Osteocyte (in vitro differentiated cells): ENCODE measurements at regions not wholly inside any gene's neighbourhood (a gene's known extent, or its start where the extent isn't known, plus 50 kb on each side); places are given as distances from the start of the nearest gene placed in this dataset.

Experiments used
- DNase-seq: peaks from one replicate; pipeline ENCODE4 v3.0.0; 2021; ENCODE audit warnings: mixed read lengths; ENCODE audit not compliant: unreplicated experiment; ENCODE audit errors: extremely low spot score
- H3K27ac Mint-ChIP-seq: one replicate; pipeline ENCODE4 v1.8.0; 2021; ENCODE audit warnings: mild to moderate bottlenecking, mixed read lengths; ENCODE audit not compliant: unreplicated experiment
- H3K27me3 Mint-ChIP-seq: one replicate; pipeline ENCODE4 v1.8.0; 2021; ENCODE audit warnings: mixed read lengths; ENCODE audit not compliant: unreplicated experiment
- H3K36me3 Mint-ChIP-seq: one replicate; pipeline ENCODE4 v1.8.0; 2021; ENCODE audit warnings: mixed read lengths; ENCODE audit not compliant: unreplicated experiment
- H3K4me1 Mint-ChIP-seq: one replicate; pipeline ENCODE4 v1.8.0; 2021; ENCODE audit warnings: mixed read lengths; ENCODE audit not compliant: unreplicated experiment
- H3K4me3 Mint-ChIP-seq: one replicate; pipeline ENCODE4 v1.8.0; 2021; ENCODE audit warnings: mild to moderate bottlenecking, moderate library complexity, mixed read lengths; ENCODE audit not compliant: unreplicated experiment
- H3K9me3 Mint-ChIP-seq: one replicate; pipeline ENCODE4 v1.8.0; 2021; ENCODE audit warnings: mixed read lengths; ENCODE audit not compliant: unreplicated experiment
- CTCF ChIP-seq: fragments of 200-600 bp; sonication (generic); IDR thresholded peaks from 2 replicates; pipeline ENCODE4 v1.5.0; 2021; ENCODE audit warnings: antibody characterized with exemption, mild to moderate bottlenecking, moderate library complexity

- Mint-ChIP-seq H3K9me3 (peaks cover 20% of the 10 kb centered on the region), H3K36me3 (no peaks in the 10 kb centered on the region), H3K4me3 (no peak overlapping the region), H3K27ac (no peak overlapping the region), H3K27me3 (no peaks in the 10 kb centered on the region), H3K4me1 (peaks cover 14% of the 10 kb centered on the region)
- TF ChIP-seq CTCF, result no peak
- DNase-seq, result no peak
Measured at GRCh38 chr12:63313139-63313538, 162.1 kb upstream of the AVPR1A start.

- Mint-ChIP-seq H3K36me3 (no peaks in the 10 kb centered on the region), H3K9me3 (peaks cover 20% of the 10 kb centered on the region), H3K27ac (peak overlapping the region; percentile 87), H3K27me3 (no peaks in the 10 kb centered on the region), H3K4me1 (peaks cover 52% of the 10 kb centered on the region), H3K4me3 (peak overlapping the region; percentile 34)
- DNase-seq, result no peak
- peak; percentile 20 for TF ChIP-seq CTCF
Measured at GRCh38 chr12:63308671-63309070, 157.7 kb upstream of the AVPR1A start.

GRCh38 chr12:63307849-63308248 is 156.8 kb upstream of the AVPR1A start:
- TF ChIP-seq CTCF, result no peak
- no peak for DNase-seq
- Mint-ChIP-seq H3K9me3 (peaks cover 20% of the 10 kb centered on the region), H3K4me3 (no peak overlapping the region), H3K27me3 (no peaks in the 10 kb centered on the region), H3K36me3 (no peaks in the 10 kb centered on the region), H3K27ac (peak overlapping the region; percentile 87), H3K4me1 (peaks cover 60% of the 10 kb centered on the region)

GRCh38 chr12:63305901-63306875 is 155.2 kb upstream of the AVPR1A start:
- no peaks in the 10 kb centered on the region for H3K27me3 Mint-ChIP-seq
- no peak for DNase-seq
- H3K4me3 Mint-ChIP-seq, result no peak overlapping the region
- peaks cover 15% of the 10 kb centered on the region for H3K9me3 Mint-ChIP-seq
- H3K27ac Mint-ChIP-seq, result peak overlapping the region; percentile 89
- peaks cover 77% of the 10 kb centered on the region for H3K4me1 Mint-ChIP-seq
- H3K36me3 Mint-ChIP-seq, result no peaks in the 10 kb centered on the region
- TF ChIP-seq CTCF, result no peak

GRCh38 chr12:63304887-63305316 is 153.9 kb upstream of the AVPR1A start:
- Mint-ChIP-seq H3K4me1 (peaks cover 84% of the 10 kb centered on the region), H3K27ac (peak overlapping the region; percentile 89), H3K27me3 (no peaks in the 10 kb centered on the region), H3K9me3 (peaks cover 6% of the 10 kb centered on the region), H3K36me3 (no peaks in the 10 kb centered on the region), H3K4me3 (no peak overlapping the region)
- TF ChIP-seq CTCF, result no peak
- DNase-seq, result no peak
